Gastrocnemius medialis (tissue), 4 donors: ENCODE measurements at regions not wholly inside any gene's neighbourhood (a gene's known extent, or its start where the extent isn't known, plus 50 kb on each side); places are given as distances from the start of the nearest gene placed in this dataset.

Source experiments
- ATAC-seq, 2 donors: fragments of 150-250 bp; one replicate each; pipeline ENCODE4 v1.9.1; 2016
- DNase-seq, 2 donors: peaks; one replicate each; pipeline ENCODE4 v3.0.0-alpha.2; 2019
- H3K27ac ChIP-seq, 4 donors: fragments of 200-600 bp; sonication (generic); 1 replicate in 1 of 4; 2 replicates in 3 of 4; pipeline ENCODE4 v1.5.1; 2016 to 2018; ENCODE audit warnings: mild to moderate bottlenecking in 2 of 4, moderate library complexity in 1 of 4
- H3K27me3 ChIP-seq, 3 donors: fragments of 200-600 bp; sonication (generic) in 2 of 3; 1 replicate in 1 of 3; 2 replicates in 2 of 3; pipeline versions ENCODE4 v1.5.1 to v1.6.0; 2016 to 2019; ENCODE audit warnings: mild to moderate bottlenecking in 1 of 3, moderate library complexity in 1 of 3
- H3K36me3 ChIP-seq, 2 donors: fragments of 200-600 bp; sonication (generic) in 1 of 2; one replicate each; pipeline ENCODE4 v1.5.1; 2017 to 2018
- H3K4me1 ChIP-seq, 2 donors: fragments of 200-600 bp; sonication (generic) in 1 of 2; one replicate each; pipeline ENCODE4 v1.5.1; 2016 to 2017; ENCODE audit warnings: mild to moderate bottlenecking in 2 of 2
- H3K4me3 ChIP-seq, 4 donors: fragments of 200-600 bp; sonication (generic) in 3 of 4; 1 replicate in 1 of 4; 2 replicates in 3 of 4; pipeline ENCODE4 v1.5.1; 2016 to 2019; ENCODE audit warnings: mild to moderate bottlenecking in 2 of 4
- H3K9me3 ChIP-seq, 3 donors: fragments of 200-600 bp; sonication (generic) in 2 of 3; 1 replicate in 1 of 3; 2 replicates in 2 of 3; pipeline ENCODE4 v1.5.1; 2016 to 2019
- CTCF ChIP-seq, 5 experiments: fragments of 450-650 bp in 3 of 5; fragments of 200-600 bp in 2 of 5; sonication (generic) in 2 of 5; IDR thresholded peaks in 4 of 5; conservative IDR thresholded peaks in 1 of 5; 1 replicate in 4 of 5; 2 replicates in 1 of 5; pipeline ENCODE4 v1.5.1; 2016 to 2019; ENCODE audit warnings: antibody characterized with exemption in 5 of 5, mild to moderate bottlenecking in 3 of 5, moderate library complexity in 3 of 5
- POLR2A ChIP-seq, 2 donors: fragments of 450-650 bp; IDR thresholded peaks; one replicate each; pipeline ENCODE4 v1.6.1; 2017; ENCODE audit warnings: antibody characterized with exemption in 2 of 2, mild to moderate bottlenecking in 2 of 2, moderate library complexity in 2 of 2
- in situ Hi-C, 4 donors: fragments of 200-750 bp; cut with MboI; loops; one replicate each; pipeline versions ENCODE4 v1.15.0 to v1.8.0; 2017; ENCODE audit warnings: low sequenced_read_pairs in 4 of 4
- intact Hi-C: fragments of 100-400 bp; cut with DNase I; formaldehyde crosslinking; loops from one replicate; pipeline ENCODE4 v1.15.1; 2023; ENCODE audit warnings: low total_unique reads

- Histone ChIP-seq H3K36me3 (no peaks in the 10 kb centered on the region), H3K27me3 (no peaks in the 10 kb centered on the region), H3K27ac (no peak overlapping the region), H3K9me3 (no peaks in the 10 kb centered on the region), H3K4me3 (no peak overlapping the region), H3K4me1 (no peaks in the 10 kb centered on the region)
- intact Hi-C loops (no loop called here), in situ Hi-C loops (no loop called here)
- ATAC-seq (no peak), DNase-seq (no peak)
- TF ChIP-seq POLR2A (IDR thresholded peaks at IDR 0.05), result no peak
- no peak for TF ChIP-seq CTCF (IDR thresholded peaks at IDR 0.05 in 4 of 5, conservative IDR thresholded peaks at IDR 0.05 in 1 of 5)
Measured at GRCh38 chr2:181152226-181152625, 171.8 kb downstream of the UBE2E3 start.

- TF ChIP-seq CTCF (IDR thresholded peaks at IDR 0.05 in 4 of 5, conservative IDR thresholded peaks at IDR 0.05 in 1 of 5) (no peak), POLR2A (IDR thresholded peaks at IDR 0.05) (no peak)
- intact Hi-C loops, result no loop called here
- DNase-seq (no peak), ATAC-seq (no peak)
- Histone ChIP-seq H3K4me3 (no peak overlapping the region), H3K27me3 (no peaks in the 10 kb centered on the region), H3K9me3 (no peaks in the 10 kb centered on the region), H3K36me3 (no peaks in the 10 kb centered on the region), H3K4me1 (no peaks in the 10 kb centered on the region), H3K27ac (no peak overlapping the region)
- in situ Hi-C loops, result no loop called here
Measured at GRCh38 chr2:181152701-181153100, 172.3 kb downstream of the UBE2E3 start.

- intact Hi-C loops, result no loop called here
- Histone ChIP-seq H3K4me3 (no peak overlapping the region), H3K4me1 (no peaks in the 10 kb centered on the region), H3K27ac (no peak overlapping the region), H3K9me3 (no peaks in the 10 kb centered on the region), H3K36me3 (no peaks in the 10 kb centered on the region), H3K27me3 (no peaks in the 10 kb centered on the region)
- TF ChIP-seq POLR2A (IDR thresholded peaks at IDR 0.05), result no peak
- TF ChIP-seq CTCF (IDR thresholded peaks at IDR 0.05 in 4 of 5, conservative IDR thresholded peaks at IDR 0.05 in 1 of 5), result no peak
- no peak for ATAC-seq
- DNase-seq, result no peak
- in situ Hi-C loops, result no loop called here
Measured at GRCh38 chr2:181153886-181154285, 173.5 kb downstream of the UBE2E3 start.

GRCh38 chr2:181157326-181157725 is 176.9 kb downstream of the UBE2E3 start:
- H3K36me3 ChIP-seq, result no peaks in the 10 kb centered on the region
- TF ChIP-seq CTCF (IDR thresholded peaks at IDR 0.05 in 4 of 5, conservative IDR thresholded peaks at IDR 0.05 in 1 of 5), result no peak
- TF ChIP-seq POLR2A (IDR thresholded peaks at IDR 0.05), result no peak
- no peaks in the 10 kb centered on the region for H3K9me3 ChIP-seq
- H3K27me3 ChIP-seq, result no peaks in the 10 kb centered on the region
- DNase-seq, result no peak
- ATAC-seq, result no peak
- in situ Hi-C loops, result no loop called here
- H3K4me3 ChIP-seq, result no peak overlapping the region
- intact Hi-C loops, result no loop called here
- H3K4me1 ChIP-seq, result no peaks in the 10 kb centered on the region
- no peak overlapping the region for H3K27ac ChIP-seq

GRCh38 chr2:181158427-181158826 is 178.0 kb downstream of the UBE2E3 start:
- no peaks in the 10 kb centered on the region for H3K27me3 ChIP-seq
- no peak overlapping the region for H3K4me3 ChIP-seq
- H3K9me3 ChIP-seq, result no peaks in the 10 kb centered on the region
- ATAC-seq (no peak), DNase-seq (no peak)
- no peaks in the 10 kb centered on the region for H3K4me1 ChIP-seq
- intact Hi-C loops (no loop called here), in situ Hi-C loops (no loop called here)
- TF ChIP-seq CTCF (IDR thresholded peaks at IDR 0.05 in 4 of 5, conservative IDR thresholded peaks at IDR 0.05 in 1 of 5) (no peak), POLR2A (IDR thresholded peaks at IDR 0.05) (no peak)
- H3K36me3 ChIP-seq, result no peaks in the 10 kb centered on the region
- H3K27ac ChIP-seq, result no peak overlapping the region
